ENCODE measurements at regions not wholly inside any gene's neighbourhood (a gene's known extent, or its start where the extent isn't known, plus 50 kb on each side); places are given as distances from the start of the nearest gene placed in this dataset.

- no peak for ATAC-seq
These were observed 115.6 kb downstream of the BTG1 start for GRCh38 chr12:92029902-92030586.

GRCh38 chr12:92029136-92029535, 116.5 kb downstream of the BTG1 start:
- peak; percentile 30 to 59 for ATAC-seq

GRCh38 chr12:92028441-92028709, 117.3 kb downstream of the BTG1 start:
- ATAC-seq, result no peak

GRCh38 chr12:92027701-92028440, 117.8 kb downstream of the BTG1 start:
- no peak for ATAC-seq

DNA sequence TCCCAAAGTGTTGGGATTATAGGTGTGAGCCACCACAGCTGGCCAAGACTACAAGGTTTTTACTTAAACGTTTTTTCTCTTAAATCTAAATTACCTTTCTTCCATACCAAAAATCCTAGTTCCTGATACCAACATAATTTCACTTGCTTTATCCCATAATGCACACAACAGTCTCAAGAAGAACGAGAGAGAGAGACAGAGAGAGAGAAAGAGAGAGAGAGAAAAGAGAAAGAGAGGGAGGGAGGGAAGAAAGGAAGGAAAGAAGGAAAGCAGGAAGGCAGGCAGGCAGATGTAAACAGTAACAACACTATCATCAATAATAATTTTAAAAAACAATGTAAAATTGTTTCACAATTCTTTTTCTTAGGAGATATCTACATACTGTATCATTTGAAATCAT, 118.4 kb downstream of the BTG1 start:
- ATAC-seq, result no peak

- peak in 1 of 2 donors; percentile 30 for ATAC-seq
These were observed 120.0 kb downstream of the BTG1 start for GRCh38 chr12:92025462-92026207.

GRCh38 chr12:92022093-92022492, 123.6 kb downstream of the BTG1 start:
- no peak for ATAC-seq

DNA sequence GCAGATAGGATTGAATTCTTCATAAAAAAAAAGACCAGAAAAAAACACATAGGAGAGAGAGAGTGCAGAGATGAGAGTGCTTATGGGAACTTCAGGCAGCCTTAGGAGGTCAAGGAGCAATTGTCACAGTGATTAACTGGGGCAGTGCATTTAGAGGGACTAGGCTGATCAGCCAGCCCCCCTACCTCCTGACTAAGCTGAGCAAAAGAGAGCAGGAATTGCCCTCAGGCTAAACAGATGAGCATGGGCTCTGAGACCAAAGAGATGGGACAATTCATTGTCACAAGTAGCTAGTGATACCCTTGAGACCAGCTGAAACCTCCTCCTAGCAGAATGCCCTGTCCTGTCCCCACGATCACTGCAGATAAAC, 124.0 kb downstream of the BTG1 start:
- ATAC-seq, result no peak

GRCh38 chr12:92020983-92021665, 124.5 kb downstream of the BTG1 start:
- ATAC-seq, result no peak

DNA sequence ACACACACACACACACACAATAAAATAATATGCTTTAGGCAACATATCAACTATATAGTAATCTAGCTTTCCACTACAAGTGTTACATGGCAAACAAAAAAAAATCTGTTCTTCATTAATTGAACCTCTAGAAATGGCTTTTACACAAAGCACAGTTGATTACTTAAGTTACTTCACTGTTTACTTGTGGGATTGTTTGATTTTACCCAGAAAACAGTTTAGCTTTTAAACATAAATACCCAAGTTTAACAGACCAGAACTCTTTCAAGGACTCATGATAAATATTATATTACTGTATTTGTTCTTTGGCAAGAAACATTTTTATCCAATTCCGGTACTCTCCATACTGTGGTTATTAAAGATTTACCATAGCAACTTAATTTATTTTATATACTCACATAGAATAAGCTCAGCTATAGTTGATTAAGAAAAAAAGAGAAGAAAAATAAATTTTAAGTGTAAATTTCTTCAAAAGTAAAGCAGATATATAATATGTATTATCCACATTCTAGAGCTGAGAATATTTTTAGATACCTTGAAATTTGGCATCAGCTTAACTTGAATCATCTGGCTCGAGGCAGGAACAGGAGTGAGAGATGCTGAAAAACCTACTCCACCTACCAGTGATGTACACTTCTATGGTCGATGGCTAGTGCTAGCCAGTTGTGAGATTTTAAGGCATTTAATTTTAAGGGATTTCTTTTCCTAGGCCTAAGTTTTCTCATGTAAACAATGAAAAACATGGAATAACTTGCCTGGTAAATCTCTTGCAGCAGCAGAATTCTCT, 126.0 kb downstream of the BTG1 start:
- no peak for ATAC-seq

DNA sequence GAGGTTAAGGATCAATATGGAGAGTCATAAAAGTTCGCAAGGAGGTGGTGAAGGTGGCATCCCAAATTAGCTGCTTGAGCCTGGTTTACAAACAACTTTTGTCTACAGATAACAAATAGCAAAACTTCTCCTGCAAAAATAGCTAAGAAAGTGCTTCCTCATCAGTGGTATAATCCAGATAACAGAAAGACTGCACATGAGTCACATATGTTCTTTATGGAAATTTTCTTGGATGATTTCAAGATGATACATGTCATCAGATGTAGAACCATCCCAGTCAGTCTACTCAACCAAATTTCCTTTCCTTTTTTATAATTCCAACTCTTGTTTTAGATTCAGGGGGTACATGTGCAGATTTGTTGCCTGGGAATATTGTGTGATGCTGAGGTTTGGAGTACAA, 133.0 kb downstream of the BTG1 start:
- no peak for ATAC-seq

DNA sequence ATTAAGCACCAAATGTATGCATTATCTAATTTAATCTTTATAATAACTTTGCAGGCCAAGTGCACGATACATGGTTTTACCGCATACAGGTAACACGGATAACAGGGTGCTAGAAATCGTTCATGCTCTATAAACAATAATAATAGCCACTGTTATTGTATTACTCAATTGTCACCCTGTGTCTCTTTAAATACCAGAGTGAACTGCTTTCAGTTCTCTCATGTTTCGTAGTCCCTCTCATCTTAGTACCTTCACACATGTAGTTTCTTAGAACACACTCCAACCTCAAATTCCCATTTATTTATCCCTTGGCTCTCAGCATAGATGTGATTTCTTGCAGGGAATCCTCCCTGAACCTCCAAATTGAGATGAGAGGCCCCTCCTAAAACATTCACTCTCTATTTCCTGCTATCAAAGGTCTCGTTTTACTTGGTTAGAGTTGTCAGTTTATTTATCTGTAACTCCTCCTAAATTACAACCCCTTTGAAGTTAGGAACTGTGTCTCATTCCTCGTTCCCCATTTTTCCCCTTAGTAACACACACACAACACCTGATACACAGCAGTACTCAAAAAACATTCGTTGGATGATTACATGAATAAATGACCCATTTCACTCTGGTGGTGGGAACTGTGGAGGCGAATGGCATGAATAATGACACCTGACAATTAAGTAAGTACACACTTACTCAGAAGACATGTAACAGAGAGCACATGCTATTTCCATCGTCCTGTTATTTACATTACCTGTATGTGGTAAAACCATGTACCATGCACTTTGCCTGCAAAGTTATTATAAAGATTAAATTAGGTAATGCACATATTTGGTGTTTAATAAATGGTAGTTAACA, 134.6 kb downstream of the BTG1 start:
- peak; percentile 65 to 66 for ATAC-seq

DNA sequence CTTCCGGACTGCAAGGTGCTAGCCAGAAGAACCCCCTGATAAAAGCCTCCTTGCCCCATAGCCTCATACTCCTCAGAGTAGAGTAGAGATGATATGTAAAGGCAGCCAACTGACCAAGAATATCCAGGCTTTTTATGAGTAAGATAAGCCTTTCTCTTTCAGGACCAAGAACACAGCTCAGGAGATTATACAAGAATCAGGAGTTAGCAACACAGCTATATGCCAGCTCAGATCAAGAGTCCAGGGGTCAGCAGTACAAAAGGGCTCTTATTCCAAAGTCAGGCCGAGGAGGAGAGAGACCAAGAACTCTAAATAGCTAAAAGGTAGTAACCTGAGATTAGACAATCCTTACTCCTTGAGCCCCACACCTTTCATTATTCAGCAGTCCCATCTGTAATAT, 135.3 kb downstream of the BTG1 start:
- ATAC-seq, result no peak

DNA sequence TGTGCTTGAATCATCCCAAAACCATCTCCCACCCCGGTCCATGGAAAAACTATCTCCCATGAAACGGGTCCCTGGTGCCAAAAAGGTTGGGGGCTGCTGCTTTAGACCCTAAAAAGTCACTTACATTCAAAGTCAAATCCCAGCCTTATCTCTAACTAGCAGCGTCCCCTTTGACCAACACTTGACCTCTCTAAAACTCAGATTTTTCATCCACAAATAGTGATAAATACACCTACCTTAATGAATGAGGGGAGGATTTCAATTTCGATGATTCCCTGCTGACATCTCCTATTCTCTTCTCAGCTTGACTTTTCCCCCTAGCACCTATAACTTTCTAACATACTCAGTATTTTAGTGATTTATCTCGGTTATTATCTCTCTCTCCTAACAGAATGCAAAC, 137.3 kb downstream of the BTG1 start:
- no peak for ATAC-seq

DNA sequence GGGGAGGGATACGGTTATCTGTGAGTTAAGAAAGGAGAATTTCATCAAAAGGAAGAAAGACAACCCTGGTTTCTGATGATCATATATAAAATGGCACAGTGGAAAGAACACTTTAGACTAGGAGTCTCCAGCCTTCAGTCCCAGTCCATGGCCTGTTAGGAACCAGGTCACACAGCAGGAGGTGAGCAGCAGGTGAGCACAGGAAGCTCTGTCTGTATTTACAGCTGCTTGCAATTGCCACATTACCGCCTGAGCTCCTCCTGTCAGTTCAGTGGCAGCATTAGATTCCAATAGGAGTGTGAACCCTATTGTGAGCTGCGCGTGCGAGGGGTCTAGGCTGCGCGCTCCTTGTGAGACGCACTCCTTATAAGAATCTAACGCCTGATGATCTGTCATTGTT, 137.9 kb downstream of the BTG1 start:
- no peak for ATAC-seq

DNA sequence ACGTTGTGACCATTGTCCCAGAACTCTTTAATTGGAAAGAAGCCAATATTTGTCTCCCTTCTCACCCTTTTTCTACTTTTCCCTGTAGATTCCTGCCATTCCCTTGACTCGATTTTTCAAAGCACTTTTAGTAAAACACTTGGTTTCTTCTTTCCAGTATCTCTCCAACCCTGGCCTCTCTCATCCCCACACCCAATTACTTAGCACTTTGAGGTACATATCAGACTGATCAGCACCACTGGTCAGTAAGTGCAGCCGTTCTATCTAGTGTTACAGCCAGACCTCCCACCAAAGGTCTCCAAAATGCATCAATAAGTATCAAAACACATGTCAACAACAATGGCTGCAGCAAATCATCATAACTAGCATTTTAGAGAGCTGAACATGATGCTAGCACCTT, 141.9 kb downstream of the BTG1 start:
- ATAC-seq, result no peak

- ATAC-seq, result no peak
These were observed 142.8 kb downstream of the BTG1 start for GRCh38 chr12:92002673-92003382.

DNA sequence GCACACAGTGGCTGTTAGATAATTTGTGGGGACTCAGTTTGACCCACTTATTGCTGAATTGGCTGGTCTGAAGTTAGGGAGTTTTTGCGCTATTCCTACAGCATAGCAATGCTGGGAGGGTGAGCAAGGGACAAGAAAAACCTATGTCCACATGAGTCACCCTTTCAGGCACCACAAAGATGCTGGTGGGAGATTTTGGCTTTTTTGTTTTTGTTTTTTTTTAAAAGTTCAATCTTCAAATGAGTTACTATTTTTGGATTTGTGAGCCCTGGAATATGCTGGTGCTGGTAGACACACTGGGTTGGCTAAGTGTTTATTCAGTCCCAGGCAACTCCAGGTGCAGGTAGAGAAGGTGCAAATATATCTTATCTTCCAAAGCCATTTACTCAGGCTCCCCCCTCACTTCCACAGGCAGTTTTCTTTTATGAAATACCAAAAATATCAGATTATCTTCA, 143.4 kb downstream of the BTG1 start:
- no peak for ATAC-seq

DNA sequence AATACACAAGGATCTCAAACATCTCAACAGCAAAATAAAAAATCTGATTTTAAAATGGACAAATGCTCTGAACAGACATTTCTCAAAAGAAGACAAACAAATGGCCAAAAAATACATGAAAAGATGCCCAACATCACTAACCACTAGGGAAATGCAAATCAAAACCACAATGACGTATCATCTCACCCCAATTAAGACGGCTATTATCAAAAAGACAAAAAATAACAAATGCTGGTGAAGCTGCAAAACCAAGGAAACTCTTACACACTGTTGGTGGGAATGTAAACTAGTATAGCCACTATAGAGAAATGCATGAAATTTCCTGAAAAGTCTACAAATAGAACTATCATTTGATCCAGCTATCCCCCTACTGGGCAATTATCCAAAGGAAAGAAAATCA, 145.0 kb downstream of the BTG1 start:
- no peak for ATAC-seq

DNA sequence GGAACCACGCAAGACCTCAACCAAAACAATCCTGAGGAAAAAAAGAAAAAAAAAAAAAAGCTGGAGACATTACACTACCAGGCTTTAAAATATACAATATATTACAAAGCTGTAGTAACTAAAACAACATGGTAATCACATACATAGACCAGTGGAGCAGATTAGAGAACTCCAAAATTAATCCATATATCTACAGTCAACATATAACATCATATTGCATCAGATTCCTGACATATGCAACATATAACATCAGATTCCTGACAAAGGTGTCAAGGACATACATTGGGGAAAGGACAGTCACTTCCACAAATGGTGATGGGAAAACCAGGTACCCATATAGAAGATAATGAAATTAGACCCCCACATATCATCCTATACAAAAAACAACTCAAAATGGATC, 145.8 kb downstream of the BTG1 start:
- ATAC-seq, result no peak

- no peak for ATAC-seq
These were observed 147.3 kb downstream of the BTG1 start for GRCh38 chr12:91998316-91998715.
